Brain microvascular endothelial cell (primary cell): ENCODE measurements at regions not wholly inside any gene's neighbourhood (a gene's known extent, or its start where the extent isn't known, plus 50 kb on each side); places are given as distances from the start of the nearest gene placed in this dataset.

Source experiments
- DNase-seq: peaks from one replicate; pipeline ENCODE4 v3.0.0-alpha.2; 2020
- H3K27ac ChIP-seq: fragments of 250-450 bp; sonication (Bioruptor Pico); 2 replicates; pipeline ENCODE4 v1.5.1; 2020; ENCODE audit warnings: mild to moderate bottlenecking, moderate library complexity
- H3K27me3 ChIP-seq: fragments of 250-450 bp; sonication (Bioruptor Pico); replicated peaks from 2 replicates; pipeline ENCODE4 v1.5.1; 2020; ENCODE audit warnings: mild to moderate bottlenecking
- H3K36me3 ChIP-seq: fragments of 250-450 bp; sonication (Bioruptor Pico); replicated peaks from 2 replicates; pipeline ENCODE4 v1.5.1; 2020; ENCODE audit warnings: mild to moderate bottlenecking
- H3K4me3 ChIP-seq: 2 replicates; pipeline ENCODE4 v1.5.1; 2011; ENCODE audit warnings: low read depth, mild to moderate bottlenecking, control low read depth, low read length, moderate library complexity
- in situ Hi-C: cut with HindIII; loops from 2 replicates; pipeline ENCODE4 v1.10.0; 2017; ENCODE audit warnings: low sequenced_read_pairs, low pct_ligation_motif_present
- TF ChIP-seq, protein P1 (sequence below): IDR thresholded peaks from 2 replicates; pipeline ENCODE4 v1.5.1; 2011; ENCODE audit warnings: low read depth, mild to moderate bottlenecking, moderate library complexity, low read length, control low read depth, inconsistent platforms; ENCODE audit errors: missing control alignments

DNA sequence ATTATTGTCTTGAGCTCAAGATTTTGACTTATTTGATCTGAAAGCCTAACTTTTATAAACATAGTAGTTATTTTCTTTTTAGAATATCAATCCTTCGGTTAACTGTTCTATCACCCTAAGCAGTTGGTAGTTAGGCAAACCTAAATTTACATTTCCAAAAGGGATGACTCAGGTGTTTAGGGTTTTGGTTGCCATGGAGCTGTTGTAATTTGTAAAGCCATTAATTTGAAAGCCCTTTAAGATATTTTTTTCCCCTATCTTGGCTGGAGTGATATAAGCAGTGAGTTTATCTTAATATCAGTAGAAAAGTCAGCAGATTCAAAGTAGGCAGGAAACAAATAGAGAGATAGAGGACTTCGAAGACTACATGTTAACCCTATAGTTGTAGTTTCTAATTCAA lies 1472.6 kb upstream of the CELF2 start:
- no peaks in the 10 kb centered on the region for H3K27me3 ChIP-seq
- no peak for DNase-seq
- no peak overlapping the region for H3K4me3 ChIP-seq
- in situ Hi-C loops = no loop called here
- H3K36me3 ChIP-seq = no peaks in the 10 kb centered on the region
- TF ChIP-seq, protein P1, sequence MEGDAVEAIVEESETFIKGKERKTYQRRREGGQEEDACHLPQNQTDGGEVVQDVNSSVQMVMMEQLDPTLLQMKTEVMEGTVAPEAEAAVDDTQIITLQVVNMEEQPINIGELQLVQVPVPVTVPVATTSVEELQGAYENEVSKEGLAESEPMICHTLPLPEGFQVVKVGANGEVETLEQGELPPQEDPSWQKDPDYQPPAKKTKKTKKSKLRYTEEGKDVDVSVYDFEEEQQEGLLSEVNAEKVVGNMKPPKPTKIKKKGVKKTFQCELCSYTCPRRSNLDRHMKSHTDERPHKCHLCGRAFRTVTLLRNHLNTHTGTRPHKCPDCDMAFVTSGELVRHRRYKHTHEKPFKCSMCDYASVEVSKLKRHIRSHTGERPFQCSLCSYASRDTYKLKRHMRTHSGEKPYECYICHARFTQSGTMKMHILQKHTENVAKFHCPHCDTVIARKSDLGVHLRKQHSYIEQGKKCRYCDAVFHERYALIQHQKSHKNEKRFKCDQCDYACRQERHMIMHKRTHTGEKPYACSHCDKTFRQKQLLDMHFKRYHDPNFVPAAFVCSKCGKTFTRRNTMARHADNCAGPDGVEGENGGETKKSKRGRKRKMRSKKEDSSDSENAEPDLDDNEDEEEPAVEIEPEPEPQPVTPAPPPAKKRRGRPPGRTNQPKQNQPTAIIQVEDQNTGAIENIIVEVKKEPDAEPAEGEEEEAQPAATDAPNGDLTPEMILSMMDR = no peak
- no peak overlapping the region for H3K27ac ChIP-seq

DNA sequence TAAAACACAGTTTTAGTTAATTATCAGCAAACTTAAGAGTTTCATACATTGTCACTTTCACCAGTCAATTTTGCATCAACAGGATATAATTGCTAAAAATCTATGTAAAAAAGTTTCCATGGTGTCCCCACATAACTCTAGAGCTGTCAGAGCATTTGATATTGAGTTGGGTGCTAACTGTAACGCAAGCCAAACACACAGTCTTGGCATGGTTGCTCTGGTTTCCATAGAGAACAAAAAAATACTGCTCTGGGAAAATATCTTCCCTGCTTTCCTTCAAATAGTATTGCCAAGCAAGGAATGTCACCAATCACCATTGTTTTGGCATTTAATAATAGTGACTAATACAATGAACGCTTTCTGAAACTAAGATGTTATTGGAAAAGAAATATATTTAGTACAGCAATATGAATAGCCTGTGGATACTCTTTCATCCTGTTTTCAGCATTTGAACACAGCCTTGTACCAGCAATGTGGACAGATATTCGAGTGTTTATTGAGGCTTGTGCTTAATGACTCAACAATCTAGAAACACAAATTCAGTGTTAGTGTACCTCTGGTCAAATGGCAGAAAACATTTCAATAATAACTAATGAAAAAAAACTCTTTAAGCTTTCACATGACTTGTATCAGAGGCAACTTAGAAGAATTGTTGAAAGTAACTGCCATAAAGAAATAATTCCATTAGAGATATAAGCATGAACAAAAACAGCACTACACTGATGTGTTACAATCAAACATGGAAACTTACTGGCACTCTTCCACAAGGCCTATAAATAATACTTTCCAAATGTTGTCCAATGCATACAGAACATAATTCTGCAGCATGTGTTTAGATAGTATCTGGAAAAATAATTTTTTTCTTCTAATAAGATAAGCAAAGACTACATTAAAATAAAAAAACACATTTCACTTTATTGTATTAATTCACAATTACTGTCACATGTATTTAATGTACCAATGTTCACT lies 1469.5 kb upstream of the CELF2 start:
- DNase-seq = no peak
- Histone ChIP-seq H3K4me3 (no peak overlapping the region), H3K36me3 (no peaks in the 10 kb centered on the region), H3K27me3 (no peaks in the 10 kb centered on the region), H3K27ac (no peak overlapping the region)
- TF ChIP-seq, protein P1 = no peak
- in situ Hi-C loops = no loop called here

DNA sequence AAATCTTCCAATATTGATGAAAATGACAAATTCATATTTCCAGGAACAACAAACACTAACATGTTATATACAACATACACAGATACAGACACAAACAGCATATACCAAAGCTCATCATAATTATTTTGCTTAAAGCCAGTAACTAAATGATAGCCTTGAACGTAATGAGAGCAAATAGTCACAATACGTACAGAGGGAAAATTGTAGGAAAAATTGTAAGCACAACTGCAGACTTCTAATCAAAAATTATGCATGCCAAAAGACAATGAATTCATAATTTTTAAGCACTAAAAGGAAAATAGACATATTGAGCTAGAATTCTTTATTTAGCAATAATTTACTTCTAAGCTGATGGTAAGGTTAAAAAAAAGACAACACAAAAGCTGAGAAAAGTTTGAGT lies 1466.9 kb upstream of the CELF2 start:
- DNase-seq = no peak
- TF ChIP-seq, protein P1 = no peak
- in situ Hi-C loops = no loop called here
- H3K4me3 ChIP-seq = no peak overlapping the region
- no peak overlapping the region for H3K27ac ChIP-seq
- no peaks in the 10 kb centered on the region for H3K27me3 ChIP-seq
- no peaks in the 10 kb centered on the region for H3K36me3 ChIP-seq

DNA sequence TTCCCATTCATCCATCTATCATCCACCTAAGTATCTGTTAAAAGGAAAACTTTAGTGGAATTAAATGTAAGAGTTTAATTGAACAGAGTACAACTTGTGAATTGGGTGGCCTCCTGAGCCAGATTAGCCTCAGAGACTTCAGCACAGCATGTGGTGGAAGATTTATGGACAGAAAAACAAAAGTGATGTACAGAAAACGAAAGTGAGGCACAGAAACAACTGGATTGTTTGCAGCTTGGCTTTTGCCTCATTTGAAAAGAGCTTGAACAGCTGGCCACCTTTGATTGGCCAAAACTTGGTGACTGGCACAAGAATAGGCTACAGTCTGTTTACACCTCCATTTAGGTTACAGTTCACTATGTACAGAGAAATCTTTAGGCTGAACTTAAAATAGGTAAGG lies 1463.4 kb upstream of the CELF2 start:
- no peak for DNase-seq
- no peak overlapping the region for H3K4me3 ChIP-seq
- no peaks in the 10 kb centered on the region for H3K27me3 ChIP-seq
- no peak overlapping the region for H3K27ac ChIP-seq
- TF ChIP-seq, protein P1 = no peak
- in situ Hi-C loops = no loop called here
- H3K36me3 ChIP-seq = no peaks in the 10 kb centered on the region

DNA sequence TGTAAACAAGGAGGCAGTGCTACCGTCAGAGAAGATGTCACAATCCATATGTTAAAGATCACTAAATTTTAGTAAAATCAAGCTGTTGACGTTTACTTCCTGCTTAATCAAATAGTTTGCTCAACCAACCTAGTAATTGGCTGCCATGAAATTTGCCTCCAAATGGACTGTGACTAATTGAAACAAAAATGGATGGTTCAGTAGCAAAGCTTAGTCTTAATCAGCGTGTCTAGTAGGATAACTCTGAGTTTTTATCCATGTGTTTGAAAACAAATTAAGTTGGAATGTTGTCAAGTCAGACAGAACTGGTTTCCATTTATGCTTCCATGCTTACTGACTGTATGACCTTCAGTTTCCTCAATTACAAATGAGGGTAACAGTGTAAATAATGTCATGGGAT lies 1456.7 kb upstream of the CELF2 start:
- no peaks in the 10 kb centered on the region for H3K36me3 ChIP-seq
- in situ Hi-C loops = no loop called here
- TF ChIP-seq, protein P1 = no peak
- no peak for DNase-seq
- no peaks in the 10 kb centered on the region for H3K27me3 ChIP-seq
- no peak overlapping the region for H3K4me3 ChIP-seq
- H3K27ac ChIP-seq = no peak overlapping the region
